ENCODE measurements at regions not wholly inside any gene's neighbourhood (a gene's known extent, or its start where the extent isn't known, plus 50 kb on each side); places are given as distances from the start of the nearest gene placed in this dataset.

DNA sequence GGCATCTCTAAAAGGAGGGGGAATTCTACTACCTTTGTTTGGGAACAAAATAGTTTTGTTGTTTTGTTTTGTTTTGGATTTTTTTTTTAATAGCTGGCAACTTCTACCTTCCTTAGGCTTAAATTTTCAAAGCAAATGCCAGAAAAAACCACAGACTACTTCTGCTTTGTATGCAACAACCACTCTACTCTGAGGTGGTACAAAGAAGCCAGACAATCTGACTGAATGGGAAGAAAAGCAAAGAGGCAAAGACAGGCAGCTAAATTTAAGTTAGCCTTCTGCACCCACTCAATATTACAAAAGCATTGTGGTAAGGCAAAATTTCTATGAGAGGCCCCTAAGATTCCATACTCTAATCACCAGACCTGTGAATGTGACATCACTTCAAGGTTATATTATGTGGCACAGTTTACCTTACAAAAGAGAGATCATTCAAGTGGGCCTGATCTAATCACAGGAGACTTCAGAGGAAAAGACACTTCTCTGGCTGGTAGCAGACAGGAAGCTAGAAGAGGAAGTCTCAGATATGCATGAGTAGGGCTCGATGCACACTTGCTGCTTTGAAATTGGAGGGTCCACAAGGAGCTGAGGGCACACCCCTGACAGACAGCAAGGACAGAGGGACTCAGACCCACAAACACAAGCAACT, 566.6 kb downstream of the RPS29 start:
- H3K4me1 ChIP-seq (ENCODE audit: control insufficient read depth, insufficient read depth, low read length), result no peaks in the 10 kb centered on the region
- H3K4me3 ChIP-seq (ENCODE audit: low read depth, low read length), result no peak overlapping the region
- H3K9me3 ChIP-seq (ENCODE audit: control insufficient read depth, insufficient read depth, low read depth, low read length), result no peaks in the 10 kb centered on the region
- no peak overlapping the region for H3K27ac ChIP-seq (ENCODE audit: extremely low read depth, low read depth, low read length)
- POLR2A ChIA-PET, result interaction anchor here (0.5 kb wide), 1 partner anchor 563 kb away, joined by 3 read pairs; no protein-coding TSS in a partner anchor
- CTCF ChIA-PET, result interaction anchor here (0.6 kb wide), 1 partner anchor 443 kb away, joined by 3 read pairs; no protein-coding TSS in a partner anchor
- no peaks in the 10 kb centered on the region for H3K36me3 ChIP-seq (ENCODE audit: control insufficient read depth in 2 of 2, insufficient read depth in 1 of 2, low read length in 2 of 2)
- no peak for TF ChIP-seq ZNF561 (tag by site-specific recombination; IDR thresholded peaks at IDR 0.05; ENCODE audit: borderline replicate concordance)
- TF ChIP-seq EGR2 (tag by site-specific recombination; IDR thresholded peaks at IDR 0.05; ENCODE audit: low read depth), result no peak
- TF ChIP-seq ZBTB17 (tag by site-specific recombination; IDR thresholded peaks at IDR 0.05), result no peak
- TF ChIP-seq ZNF571 (tag by site-specific recombination; IDR thresholded peaks at IDR 0.05), result no peak
- TF ChIP-seq ZNF777 (tag by site-specific recombination; IDR thresholded peaks at IDR 0.05; ENCODE audit: borderline replicate concordance), result no peak
- TF ChIP-seq YY2 (tag by site-specific recombination; IDR thresholded peaks at IDR 0.05), result no peak
- TF ChIP-seq ZNF423 (tag by site-specific recombination; IDR thresholded peaks at IDR 0.05), result no peak
- TF ChIP-seq ZNF621 (tag by site-specific recombination; IDR thresholded peaks at IDR 0.05), result no peak
- TF ChIP-seq, protein P1, sequence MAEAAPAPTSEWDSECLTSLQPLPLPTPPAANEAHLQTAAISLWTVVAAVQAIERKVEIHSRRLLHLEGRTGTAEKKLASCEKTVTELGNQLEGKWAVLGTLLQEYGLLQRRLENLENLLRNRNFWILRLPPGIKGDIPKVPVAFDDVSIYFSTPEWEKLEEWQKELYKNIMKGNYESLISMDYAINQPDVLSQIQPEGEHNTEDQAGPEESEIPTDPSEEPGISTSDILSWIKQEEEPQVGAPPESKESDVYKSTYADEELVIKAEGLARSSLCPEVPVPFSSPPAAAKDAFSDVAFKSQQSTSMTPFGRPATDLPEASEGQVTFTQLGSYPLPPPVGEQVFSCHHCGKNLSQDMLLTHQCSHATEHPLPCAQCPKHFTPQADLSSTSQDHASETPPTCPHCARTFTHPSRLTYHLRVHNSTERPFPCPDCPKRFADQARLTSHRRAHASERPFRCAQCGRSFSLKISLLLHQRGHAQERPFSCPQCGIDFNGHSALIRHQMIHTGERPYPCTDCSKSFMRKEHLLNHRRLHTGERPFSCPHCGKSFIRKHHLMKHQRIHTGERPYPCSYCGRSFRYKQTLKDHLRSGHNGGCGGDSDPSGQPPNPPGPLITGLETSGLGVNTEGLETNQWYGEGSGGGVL (tag by site-specific recombination; IDR thresholded peaks at IDR 0.05), result no peak
- TF ChIP-seq, protein P2, sequence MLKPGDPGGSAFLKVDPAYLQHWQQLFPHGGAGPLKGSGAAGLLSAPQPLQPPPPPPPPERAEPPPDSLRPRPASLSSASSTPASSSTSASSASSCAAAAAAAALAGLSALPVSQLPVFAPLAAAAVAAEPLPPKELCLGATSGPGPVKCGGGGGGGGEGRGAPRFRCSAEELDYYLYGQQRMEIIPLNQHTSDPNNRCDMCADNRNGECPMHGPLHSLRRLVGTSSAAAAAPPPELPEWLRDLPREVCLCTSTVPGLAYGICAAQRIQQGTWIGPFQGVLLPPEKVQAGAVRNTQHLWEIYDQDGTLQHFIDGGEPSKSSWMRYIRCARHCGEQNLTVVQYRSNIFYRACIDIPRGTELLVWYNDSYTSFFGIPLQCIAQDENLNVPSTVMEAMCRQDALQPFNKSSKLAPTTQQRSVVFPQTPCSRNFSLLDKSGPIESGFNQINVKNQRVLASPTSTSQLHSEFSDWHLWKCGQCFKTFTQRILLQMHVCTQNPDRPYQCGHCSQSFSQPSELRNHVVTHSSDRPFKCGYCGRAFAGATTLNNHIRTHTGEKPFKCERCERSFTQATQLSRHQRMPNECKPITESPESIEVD (tag by site-specific recombination; IDR thresholded peaks at IDR 0.05), result no peak
- TF ChIP-seq ZFP3 (tag by site-specific recombination; IDR thresholded peaks at IDR 0.05; ENCODE audit: low read depth), result no peak
- TF ChIP-seq ZNF510 (tag by site-specific recombination; IDR thresholded peaks at IDR 0.05; ENCODE audit: insufficient replicate concordance), result no peak
- TF ChIP-seq, protein P3, sequence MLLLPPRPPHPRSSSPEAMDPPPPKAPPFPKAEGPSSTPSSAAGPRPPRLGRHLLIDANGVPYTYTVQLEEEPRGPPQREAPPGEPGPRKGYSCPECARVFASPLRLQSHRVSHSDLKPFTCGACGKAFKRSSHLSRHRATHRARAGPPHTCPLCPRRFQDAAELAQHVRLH (tag by site-specific recombination; IDR thresholded peaks at IDR 0.05), result no peak
- no peak for TF ChIP-seq ZNF133 (tag by site-specific recombination; IDR thresholded peaks at IDR 0.05)
- TF ChIP-seq ZNF473 (tag by site-specific recombination; IDR thresholded peaks at IDR 0.05), result no peak
- no peak for TF ChIP-seq ZNF585B (tag by site-specific recombination; IDR thresholded peaks at IDR 0.05)
- no peak for TF ChIP-seq ZNF658 (tag by site-specific recombination; IDR thresholded peaks at IDR 0.05)
- no peak for TF ChIP-seq ZNF366 (tag by site-specific recombination; conservative IDR thresholded peaks at IDR 0.05)
- TF ChIP-seq ZNF692 (tag by site-specific recombination; IDR thresholded peaks at IDR 0.05), result no peak

GRCh38 chr14:49017447-49017846, 568.7 kb downstream of the RPS29 start:
- POLR2A ChIA-PET, result no interaction called here
- CTCF ChIA-PET, result no interaction called here
- H3K4me1 ChIP-seq (ENCODE audit: control insufficient read depth, insufficient read depth, low read length), result no peaks in the 10 kb centered on the region
- TF ChIP-seq WT1 (tag by site-specific recombination; IDR thresholded peaks at IDR 0.05) (no peak), ZBTB49 (tag by site-specific recombination; IDR thresholded peaks at IDR 0.05; ENCODE audit: low read depth) (no peak), BCL11A (tag by site-specific recombination; IDR thresholded peaks at IDR 0.05; ENCODE audit: low read depth) (no peak), ZNF366 (tag by site-specific recombination; conservative IDR thresholded peaks at IDR 0.05) (no peak), ZNF560 (tag by site-specific recombination; IDR thresholded peaks at IDR 0.05; ENCODE audit: borderline replicate concordance) (no peak)
- TF ChIP-seq, protein P4, sequence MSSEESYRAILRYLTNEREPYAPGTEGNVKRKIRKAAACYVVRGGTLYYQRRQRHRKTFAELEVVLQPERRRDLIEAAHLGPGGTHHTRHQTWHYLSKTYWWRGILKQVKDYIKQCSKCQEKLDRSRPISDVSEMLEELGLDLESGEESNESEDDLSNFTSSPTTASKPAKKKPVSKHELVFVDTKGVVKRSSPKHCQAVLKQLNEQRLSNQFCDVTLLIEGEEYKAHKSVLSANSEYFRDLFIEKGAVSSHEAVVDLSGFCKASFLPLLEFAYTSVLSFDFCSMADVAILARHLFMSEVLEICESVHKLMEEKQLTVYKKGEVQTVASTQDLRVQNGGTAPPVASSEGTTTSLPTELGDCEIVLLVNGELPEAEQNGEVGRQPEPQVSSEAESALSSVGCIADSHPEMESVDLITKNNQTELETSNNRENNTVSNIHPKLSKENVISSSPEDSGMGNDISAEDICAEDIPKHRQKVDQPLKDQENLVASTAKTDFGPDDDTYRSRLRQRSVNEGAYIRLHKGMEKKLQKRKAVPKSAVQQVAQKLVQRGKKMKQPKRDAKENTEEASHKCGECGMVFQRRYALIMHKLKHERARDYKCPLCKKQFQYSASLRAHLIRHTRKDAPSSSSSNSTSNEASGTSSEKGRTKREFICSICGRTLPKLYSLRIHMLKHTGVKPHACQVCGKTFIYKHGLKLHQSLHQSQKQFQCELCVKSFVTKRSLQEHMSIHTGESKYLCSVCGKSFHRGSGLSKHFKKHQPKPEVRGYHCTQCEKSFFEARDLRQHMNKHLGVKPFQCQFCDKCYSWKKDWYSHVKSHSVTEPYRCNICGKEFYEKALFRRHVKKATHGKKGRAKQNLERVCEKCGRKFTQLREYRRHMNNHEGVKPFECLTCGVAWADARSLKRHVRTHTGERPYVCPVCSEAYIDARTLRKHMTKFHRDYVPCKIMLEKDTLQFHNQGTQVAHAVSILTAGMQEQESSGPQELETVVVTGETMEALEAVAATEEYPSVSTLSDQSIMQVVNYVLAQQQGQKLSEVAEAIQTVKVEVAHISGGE (tag by site-specific recombination; conservative IDR thresholded peaks at IDR 0.05; ENCODE audit: low read depth), result no peak

More at GRCh38 chr14:49017447-49017846, 568.7 kb downstream of the RPS29 start:
- H3K4me3 ChIP-seq (ENCODE audit: low read depth, low read length), result no peak overlapping the region
- H3K36me3 ChIP-seq (ENCODE audit: control insufficient read depth in 2 of 2, insufficient read depth in 1 of 2, low read length in 2 of 2), result no peaks in the 10 kb centered on the region
- H3K27ac ChIP-seq (ENCODE audit: extremely low read depth, low read depth, low read length), result no peak overlapping the region
- H3K9me3 ChIP-seq (ENCODE audit: control insufficient read depth, insufficient read depth, low read depth, low read length), result no peaks in the 10 kb centered on the region
